Left renal cortex interstitium (tissue), 4 donors: ENCODE measurements at regions not wholly inside any gene's neighbourhood (a gene's known extent, or its start where the extent isn't known, plus 50 kb on each side); places are given as distances from the start of the nearest gene placed in this dataset.
A peak's percentile ranks its signal among the peaks of the same experiment; 100 is the strongest.

Source experiments
- DNase-seq, 4 donors: peaks; one replicate each; pipeline ENCODE4 v3.0.0-alpha.2; 2013; ENCODE audit warnings: low read depth in 4 of 4, low spot score in 2 of 4, missing footprints in 1 of 4

DNA sequence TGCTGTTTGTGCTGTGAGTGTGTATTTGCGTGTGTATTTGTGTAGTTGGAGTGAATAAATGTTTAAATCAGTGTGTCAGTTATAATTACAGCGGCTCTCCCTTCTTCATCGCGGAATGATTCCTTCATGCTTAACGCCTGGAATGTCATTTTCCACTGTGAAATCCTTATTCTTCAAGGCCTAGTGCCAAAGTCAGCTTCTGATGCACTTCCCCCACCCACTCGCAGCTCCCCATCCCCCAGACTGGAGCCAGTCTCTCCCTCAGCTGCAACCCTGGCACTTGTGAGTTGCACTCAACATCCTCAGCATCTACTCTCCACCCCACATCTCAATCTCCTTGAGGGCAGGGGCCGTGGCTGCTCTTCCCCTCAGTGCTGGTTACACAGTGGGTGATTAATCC lies 583.0 kb downstream of the BCOR start:
- no peak for DNase-seq

DNA sequence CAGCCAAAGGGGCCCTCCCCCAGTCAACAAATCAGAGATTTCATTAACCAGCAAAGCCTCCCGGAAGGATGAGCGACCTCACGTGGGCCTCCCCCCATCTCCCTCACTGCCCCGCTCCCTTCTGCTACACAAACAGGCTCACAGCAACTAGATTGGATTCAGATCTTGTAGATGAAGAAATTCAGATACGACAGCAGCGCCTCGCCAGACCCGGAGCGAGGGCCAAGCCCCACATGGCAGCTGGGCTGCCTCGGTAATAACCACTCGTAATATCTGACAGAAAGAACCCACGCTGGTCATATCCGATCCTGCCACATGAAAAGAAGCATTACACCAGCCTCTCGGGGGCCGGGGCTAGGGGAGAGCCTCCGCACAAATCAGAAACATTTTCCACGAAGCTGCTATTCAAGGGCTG lies 581.3 kb downstream of the BCOR start:
- DNase-seq: no peak

DNA sequence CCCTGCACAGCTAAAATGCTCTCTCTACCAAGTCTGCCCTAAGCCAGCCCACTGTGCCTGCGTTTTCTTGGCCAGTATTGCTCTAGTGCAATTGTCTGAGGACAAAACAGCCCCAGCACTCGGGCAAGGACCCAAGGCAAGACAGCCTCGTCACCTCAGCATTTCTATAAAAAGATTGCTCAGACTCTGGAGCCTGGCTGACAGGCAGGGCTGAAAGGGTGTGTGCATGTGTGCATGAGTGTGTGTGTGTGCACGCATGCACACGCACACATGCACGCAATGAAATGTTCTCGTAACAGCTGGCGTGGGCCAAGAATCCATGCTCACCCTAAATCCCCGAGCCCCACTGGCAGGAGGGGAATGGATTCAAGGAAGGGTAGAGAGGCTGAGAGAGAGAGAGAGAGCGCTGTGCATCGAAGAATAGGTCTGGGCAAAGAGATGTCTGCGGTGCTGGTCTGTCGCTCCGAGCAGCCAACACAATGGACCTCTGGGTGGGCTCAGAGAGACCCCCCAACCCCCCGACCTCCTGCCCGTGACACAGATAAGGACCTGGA lies 579.2 kb downstream of the BCOR start:
- no peak for DNase-seq

DNA sequence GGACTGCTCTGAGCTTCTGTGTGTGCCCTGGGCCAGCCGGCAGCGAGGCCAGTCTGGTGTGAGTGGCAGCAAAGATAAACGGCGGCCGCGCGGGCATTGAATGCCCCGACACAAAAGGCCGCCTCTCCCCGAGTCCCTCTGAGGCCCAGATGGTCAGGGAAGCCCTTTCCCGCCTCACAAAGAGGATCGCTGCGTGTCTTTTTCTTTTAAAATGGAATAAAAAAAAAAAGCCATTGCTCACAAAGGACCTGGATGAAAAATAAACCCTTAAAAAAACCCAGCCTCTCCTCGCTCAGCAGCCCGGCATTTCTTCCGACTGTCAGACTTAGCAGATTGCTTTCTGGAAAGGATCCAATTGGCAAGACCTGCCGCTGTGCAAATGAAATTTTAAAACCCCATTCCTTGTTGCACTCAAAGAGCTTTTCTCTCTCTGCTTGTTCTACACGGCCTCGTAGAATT lies 578.7 kb downstream of the BCOR start:
- DNase-seq: peak in 1 of 4 donors; percentile 49

DNA sequence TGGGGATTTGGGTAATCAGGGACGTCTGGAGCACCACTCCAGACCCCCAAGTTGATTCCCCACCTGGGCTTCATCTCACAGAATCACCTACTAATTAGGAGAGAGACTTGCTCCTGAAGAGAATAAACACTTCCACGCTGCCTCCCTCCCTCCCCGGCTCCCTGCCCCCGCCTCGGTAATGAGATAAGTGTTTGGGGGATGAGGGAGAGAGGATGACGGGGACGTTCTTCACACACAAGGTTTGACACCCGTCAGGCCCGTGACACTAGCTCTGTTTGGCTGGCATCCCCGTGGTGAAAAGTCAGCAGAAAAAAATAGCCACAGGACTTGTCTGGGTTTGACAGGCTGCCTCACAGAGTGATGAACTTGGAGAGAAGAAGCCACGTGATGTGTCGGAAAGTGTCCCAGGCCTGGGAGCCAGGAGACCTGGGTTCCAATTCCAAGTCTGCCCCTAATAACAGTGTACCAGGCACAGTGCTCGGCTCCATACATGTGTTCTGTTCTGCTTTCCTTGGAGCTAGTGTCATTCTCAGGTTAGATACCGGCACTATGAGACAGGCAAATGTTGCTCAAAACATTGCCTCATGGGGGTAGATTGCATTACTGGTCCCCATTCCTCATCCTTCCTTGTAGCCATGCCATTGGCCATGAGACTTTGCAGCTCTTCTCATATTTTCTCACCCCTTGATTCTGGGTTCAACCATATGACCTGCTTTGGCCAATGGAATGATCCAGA lies 578.0 kb downstream of the BCOR start:
- no peak for DNase-seq

DNA sequence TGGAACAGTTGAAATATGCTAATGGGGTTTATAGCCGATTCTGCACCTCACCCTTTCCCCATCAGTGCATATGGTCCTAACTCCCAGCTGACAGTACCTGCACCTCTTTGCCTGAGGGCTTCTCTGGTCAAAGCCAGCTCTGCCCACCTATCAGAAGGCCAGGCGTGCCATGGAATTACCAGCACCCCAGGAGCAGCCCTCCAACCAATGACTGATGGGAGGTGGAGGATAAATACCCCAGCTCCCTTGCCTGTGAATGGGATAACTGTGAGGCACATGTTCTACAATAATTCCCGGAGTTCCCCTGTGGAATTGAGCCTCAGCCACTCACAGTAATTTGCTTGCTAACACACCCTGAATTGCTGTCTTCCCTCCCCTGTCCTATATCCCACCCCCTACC lies 572.0 kb downstream of the BCOR start:
- DNase-seq: no peak

DNA sequence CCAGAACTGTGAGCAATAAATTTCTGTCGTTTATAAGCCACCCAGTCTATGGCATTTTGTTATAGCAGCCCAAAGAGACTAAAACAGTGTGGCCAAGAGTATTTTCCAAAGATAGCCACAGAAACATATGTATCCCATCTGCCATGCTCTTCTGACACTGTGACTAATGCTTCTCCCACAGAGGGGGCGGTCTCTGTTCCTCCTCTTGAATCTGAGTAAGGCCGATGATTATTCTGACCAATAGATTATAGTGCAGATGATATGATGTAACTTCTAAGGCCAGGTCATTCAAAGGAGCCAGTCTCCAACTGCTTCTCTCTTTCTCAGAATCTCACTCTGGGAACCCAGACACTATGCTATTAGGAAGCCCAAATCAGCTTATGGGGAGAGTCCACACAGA lies 570.7 kb downstream of the BCOR start:
- DNase-seq: no peak

DNA sequence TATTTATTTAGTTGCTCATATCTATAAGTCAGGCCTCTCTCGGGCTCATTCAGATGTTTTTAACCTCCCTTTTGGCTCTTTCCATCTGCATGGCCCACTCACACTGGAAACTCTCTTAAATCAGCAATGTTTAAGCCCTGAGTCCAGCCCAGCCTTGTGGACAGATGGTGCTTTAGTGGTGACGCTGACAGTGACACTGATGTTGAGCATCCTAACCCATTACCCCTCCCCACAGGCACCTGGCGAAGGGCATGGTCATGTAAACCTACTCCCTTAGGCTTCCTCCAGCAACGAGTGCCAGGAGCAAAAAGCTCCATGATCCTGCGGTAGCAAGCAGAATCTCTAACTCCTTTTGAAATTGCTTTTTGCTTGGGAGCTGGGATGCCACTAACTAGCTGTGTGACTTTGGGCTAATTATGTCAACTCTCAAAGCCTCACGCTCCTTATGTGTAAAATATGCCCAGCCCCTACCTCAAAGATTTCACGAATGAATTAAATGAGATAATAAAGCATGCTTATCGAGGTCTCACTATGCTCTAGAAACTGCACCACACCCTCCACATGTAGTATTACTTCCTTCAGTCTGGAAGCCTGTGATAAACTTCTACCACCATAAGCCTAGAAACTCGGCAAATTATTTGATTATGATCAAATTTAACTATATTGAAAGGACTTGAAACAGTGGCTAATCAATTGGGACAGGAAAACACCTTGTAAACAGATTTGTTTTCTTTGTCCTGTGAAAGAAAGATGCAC lies 569.4 kb downstream of the BCOR start:
- DNase-seq: no peak

DNA sequence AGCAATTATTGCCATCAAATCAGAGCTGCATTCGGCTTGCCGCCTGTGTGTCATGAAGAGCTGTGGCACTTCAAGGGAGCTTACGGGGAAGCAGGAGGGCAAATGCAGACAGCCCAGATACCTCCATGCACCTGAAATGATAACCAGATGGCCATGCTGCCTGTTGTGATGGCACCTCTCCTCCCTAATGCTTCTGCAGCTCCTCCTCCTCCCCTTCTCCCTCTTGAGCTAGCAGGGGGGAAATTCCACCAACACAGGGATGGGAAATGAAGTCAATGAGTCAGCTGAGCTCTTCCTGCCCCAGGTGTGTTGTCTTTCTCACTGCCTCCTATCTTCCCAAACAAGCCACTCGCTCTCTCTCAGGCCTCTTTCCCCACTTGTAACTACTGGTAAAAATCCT lies 565.0 kb downstream of the BCOR start:
- no peak for DNase-seq

DNA sequence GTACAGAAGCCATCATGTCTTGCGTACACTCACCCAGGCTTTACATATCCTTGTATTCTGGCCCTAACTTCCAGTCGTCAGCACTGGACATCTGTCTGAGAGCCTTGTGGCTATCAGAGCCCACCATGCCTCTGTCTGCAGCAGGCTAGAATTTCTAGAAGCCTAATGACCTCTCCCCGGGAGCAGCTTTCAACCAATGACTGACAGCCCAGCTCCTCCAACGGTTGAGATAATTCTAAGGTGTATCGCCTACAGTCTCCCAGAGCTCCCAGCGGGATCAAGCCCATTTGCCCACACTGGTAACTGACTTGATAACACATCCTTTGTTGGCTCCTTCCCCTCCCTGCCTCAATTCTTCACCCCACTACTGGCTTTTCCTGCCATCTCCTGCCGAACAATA lies 562.8 kb downstream of the BCOR start:
- DNase-seq: no peak

DNA sequence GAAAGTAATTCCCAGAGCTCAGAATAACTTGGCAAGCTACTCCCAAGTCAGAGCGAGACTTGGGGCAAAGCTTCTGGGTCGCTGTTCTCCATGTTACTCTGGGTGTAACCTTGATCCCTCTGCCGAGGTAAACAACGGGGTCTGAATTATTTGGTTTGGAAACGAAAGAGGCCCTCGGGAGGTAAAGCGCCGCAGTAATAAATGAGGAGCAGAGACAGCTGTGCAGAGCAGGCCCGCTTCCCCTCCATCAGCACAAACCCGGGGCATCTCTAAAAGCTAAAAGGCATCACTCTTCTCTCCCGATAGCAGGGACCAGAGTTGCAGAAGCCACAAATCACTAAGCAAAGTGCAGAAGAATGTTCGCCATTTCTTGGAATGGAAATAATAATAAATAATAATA lies 561.5 kb downstream of the BCOR start:
- peak in 2 of 4 donors; percentile 36 to 38 for DNase-seq

DNA sequence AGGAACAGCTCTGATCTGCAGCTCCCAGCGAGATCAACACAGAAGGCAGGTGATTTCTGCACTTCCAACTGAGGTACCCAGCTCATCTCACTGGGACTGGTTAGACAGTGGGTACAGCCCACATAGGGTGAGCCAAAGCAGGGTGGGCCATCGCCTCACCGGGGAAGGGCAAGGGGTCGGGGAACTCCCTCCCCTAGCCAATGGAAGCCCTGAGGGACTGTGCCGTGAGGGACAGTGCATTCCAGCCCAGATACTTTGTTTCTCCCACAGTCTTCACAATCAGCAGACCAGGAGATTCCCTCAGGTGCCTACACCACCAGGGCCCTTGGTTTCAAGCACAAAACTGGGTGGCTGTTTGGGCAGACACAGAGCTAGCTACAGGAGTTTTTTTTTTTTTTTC lies 555.9 kb downstream of the BCOR start:
- DNase-seq: no peak

DNA sequence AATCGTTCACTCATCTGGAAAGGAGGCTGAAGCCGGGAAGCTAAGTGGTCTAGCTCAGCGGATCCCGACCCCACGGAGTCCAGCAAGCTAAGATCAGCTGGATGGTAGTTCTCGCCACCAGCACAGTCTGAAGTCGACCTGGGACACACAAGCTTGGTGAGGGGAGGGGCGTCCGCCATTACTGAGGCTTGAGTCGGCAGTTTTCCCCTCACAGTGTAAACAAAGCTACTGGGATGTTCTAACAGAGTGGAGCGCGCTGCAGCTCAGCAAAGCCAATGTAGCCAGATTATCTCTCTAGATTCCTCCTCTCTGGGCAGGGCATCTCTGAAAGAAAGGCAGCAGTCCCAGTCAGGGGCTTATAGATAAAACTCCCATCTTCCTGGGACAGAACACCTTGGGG lies 555.4 kb downstream of the BCOR start:
- DNase-seq: no peak

DNA sequence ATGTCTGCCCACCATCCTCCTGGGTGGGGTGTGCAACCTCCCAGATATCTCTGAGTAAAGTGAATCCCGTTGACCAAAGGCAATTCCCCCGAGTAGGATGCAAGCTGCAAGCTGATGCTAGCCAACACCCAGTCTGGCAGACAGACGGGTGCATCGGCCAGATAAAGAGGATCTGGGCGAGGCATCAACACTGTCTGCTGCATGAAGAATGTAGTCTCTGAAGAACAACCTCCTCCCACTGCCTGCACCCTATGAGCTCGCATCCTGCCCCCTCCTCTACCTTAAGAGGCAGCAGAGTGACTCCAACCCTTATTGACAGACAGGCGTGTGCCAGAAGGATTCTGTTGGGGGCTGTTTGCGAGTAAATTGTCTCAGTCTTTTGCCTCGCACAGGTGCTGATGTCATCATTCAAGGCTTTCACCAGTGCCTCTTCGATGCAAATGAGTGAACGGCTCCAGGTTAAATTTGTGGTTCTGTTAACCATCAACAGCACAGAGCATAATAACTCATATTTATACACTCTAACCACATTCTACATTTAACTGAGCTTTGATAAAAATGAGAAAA lies 546.9 kb downstream of the BCOR start:
- no peak for DNase-seq

DNA sequence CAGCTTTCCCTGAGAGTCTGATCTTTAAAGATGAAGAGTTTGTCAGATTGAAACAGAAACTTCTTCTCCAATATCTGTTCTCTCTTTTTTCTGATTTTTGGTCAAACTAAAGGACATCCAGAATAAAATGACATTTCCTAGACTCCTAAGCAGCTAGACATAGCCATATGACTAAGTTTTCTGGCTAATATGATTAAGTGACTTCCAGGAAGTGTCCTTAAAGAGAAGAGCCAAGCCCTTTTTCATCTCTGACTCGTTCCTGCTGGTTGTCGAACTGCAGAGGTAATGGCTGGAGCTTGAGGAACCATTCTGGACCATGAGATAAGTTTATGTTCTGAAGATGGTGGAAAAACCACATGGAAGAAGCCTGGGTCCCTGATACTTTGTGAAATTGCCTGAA lies 546.0 kb downstream of the BCOR start:
- no peak for DNase-seq

DNA sequence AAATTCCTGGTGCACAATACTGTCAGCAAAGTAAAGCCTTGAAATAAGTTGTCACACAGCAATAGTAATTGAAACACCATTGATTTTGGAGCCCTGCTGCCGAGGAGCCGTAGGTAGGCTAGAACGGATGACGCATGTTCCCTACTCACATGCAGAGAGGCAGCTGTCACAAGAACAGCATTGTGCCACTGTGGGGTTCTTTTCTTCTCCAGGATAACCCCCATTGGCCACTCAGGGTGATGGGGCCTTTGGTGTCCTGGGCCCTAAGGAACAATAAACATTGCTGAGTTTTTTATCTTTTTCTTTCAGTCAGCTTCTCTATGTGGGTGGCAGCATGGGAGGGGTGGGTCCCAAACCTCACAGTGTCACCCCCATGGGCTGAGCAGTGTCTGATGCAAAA lies 542.3 kb downstream of the BCOR start:
- DNase-seq: no peak

DNA sequence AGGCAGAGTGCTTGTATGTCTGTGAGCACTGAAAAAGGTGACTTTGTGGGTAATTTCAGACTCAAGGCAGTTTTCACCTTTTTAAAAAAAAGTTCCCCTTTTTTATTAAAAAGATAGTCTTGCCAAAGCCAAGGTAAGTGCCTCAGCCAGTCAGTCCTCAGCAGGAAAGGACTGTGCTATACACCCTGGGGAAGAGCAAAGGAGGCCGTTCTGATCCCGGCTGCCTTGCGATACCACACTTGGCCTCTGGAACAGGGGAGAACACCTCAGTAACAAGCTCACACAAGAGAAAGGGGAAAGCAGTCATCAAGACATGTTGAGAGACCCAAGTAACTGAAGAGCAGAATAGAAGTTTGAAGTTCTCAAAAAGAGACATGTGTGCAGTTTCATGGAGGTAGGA lies 541.7 kb downstream of the BCOR start:
- DNase-seq: no peak

DNA sequence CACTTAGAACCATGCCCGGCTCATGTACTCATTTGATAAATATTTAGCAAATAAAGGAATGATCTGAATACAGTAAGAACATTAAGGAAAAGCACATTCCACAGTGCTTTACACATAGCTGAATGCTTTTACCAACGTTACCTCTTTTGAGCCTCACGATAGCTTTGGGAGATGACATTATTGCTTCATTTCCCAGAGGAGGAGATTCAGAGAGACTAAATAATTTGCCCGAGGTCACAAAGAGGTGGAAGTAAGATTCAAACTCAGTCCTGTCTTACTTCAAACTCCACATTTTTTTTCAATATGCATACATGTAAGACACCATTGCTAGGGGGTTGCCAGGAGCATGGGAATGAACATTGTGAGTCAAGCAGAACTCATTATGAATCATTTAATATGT lies 538.5 kb downstream of the BCOR start:
- DNase-seq: no peak

DNA sequence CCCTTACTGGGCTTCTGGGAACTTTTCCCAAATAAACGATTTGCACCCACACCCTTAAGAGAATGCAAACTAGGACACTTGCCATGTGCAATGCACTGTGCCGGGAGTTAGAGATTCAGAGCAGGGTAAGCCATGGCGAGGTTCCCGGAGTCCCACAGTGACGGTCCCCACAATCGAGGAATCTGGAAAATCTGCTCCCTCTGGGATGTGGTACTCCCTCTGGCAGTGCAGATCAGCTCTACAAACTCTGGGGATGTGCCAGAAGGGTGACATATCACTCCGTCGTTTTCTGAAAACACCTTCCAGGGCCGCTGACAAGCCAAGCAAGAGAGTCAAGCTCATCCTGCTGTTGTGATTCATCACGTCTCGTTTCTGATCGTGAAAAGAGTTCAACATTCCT lies 537.5 kb downstream of the BCOR start:
- no peak for DNase-seq

DNA sequence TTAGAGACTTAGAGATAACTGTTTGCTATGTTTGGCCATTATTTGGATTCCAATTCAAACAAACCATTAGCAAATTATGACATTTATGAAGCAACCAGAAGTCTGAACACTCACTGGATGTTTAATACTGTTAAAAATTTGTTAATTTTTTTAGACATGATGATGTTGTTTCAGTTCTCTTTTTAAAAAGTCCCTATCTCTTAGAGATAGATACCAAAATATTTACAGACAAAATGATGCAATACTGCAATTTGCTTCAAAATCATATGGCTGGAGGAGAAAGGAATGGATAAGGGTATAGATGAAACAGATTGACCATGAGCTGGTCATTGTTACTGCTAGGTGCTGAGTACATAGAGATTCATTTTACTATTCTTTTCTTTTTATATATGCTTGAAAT lies 534.6 kb downstream of the BCOR start:
- no peak for DNase-seq

DNA sequence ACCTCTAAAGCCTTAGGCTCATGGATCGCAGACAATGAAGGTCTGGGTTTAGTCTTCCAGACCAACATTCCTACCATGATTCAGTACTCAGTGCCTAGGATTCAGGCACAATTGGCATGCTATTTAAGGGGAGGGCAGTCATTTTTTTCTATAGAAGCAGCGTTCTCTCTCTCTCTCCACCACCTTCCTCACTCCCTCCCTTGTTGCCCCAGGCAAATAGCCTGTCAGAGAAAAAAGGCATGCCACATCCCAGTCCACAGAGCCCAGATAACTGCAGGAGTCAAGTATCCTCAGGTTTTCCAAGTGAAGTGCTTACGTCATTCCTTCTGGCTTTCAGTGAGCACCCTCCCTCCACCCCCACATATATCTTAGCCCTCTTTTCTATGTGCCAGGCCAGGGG lies 533.0 kb downstream of the BCOR start:
- no peak for DNase-seq

DNA sequence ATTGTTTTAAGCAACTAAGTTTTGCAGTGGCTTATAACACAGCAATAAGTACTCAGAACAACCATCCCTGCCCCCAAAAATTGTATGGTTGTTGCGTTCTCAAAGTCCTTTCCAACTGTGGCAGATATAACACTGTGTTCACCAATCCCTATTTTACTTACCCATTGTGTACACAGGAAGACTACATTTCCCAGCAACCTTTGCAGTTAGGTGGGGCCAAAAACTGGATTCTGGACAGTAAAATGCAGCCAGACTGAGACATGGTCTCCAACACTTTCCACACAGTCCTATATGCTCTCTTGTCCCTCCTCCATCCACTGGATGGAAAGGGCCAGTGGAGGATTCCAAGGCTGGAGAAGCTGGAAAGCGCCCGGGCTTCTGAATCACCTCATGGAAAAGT lies 523.6 kb downstream of the BCOR start:
- no peak for DNase-seq
